H9 (cell line): ENCODE measurements at regions not wholly inside any gene's neighbourhood (a gene's known extent, or its start where the extent isn't known, plus 50 kb on each side); places are given as distances from the start of the nearest gene placed in this dataset.

Experiments
- DNase-seq: peaks from one replicate; pipeline ENCODE4 v3.0.0-alpha.2; 2017
- H2AFZ ChIP-seq: one replicate; pipeline ENCODE4 v1.6.1; 2013; ENCODE audit warnings: mild to moderate bottlenecking, low read length, control low read depth, moderate library complexity
- H2AK5ac ChIP-seq: 2 replicates; pipeline ENCODE4 v1.6.1; 2013; ENCODE audit warnings: low read length, control low read depth, mixed read lengths; ENCODE audit not compliant: insufficient read length
- H2BK120ac ChIP-seq: one replicate; pipeline ENCODE4 v1.6.1; 2013; ENCODE audit warnings: low read depth, mild to moderate bottlenecking, low read length, control low read depth, inconsistent platforms; ENCODE audit not compliant: poor library complexity, severe bottlenecking
- H2BK12ac ChIP-seq: 2 replicates; pipeline ENCODE4 v1.6.1; 2013; ENCODE audit warnings: low read length, control low read depth, mixed read lengths, low read depth; ENCODE audit not compliant: insufficient read length
- H2BK15ac ChIP-seq: 2 replicates; pipeline ENCODE4 v1.6.1; 2013; ENCODE audit warnings: low read depth, low read length, control low read depth
- H2BK20ac ChIP-seq: one replicate; pipeline ENCODE4 v1.6.1; 2013; ENCODE audit warnings: low read depth, mild to moderate bottlenecking, low read length, control low read depth, inconsistent platforms; ENCODE audit not compliant: poor library complexity, severe bottlenecking
- H2BK5ac ChIP-seq: 2 replicates; pipeline ENCODE4 v1.6.1; 2013; ENCODE audit warnings: low read length, control low read depth, mixed read lengths; ENCODE audit not compliant: insufficient read length
- H3K14ac ChIP-seq: 2 replicates; pipeline ENCODE4 v1.6.1; 2013; ENCODE audit warnings: low read length, control low read depth; ENCODE audit not compliant: insufficient read depth
- H3K18ac ChIP-seq: 2 replicates; pipeline ENCODE4 v1.6.1; 2013; ENCODE audit warnings: low read depth, mild to moderate bottlenecking, mixed read lengths, low read length, control low read depth; ENCODE audit not compliant: insufficient read length
- H3K23ac ChIP-seq: 2 replicates; pipeline ENCODE4 v1.6.1; 2013; ENCODE audit warnings: low read length, control low read depth, mixed read lengths, low read depth; ENCODE audit not compliant: insufficient read length
- H3K23me2 ChIP-seq: 2 replicates; pipeline ENCODE4 v1.6.1; 2013; ENCODE audit warnings: low read depth, mild to moderate bottlenecking, mixed read lengths, low read length, control low read depth; ENCODE audit not compliant: insufficient read length, poor library complexity, severe bottlenecking
- H3K27ac ChIP-seq: 2 replicates; pipeline ENCODE4 v1.5.1; 2013; ENCODE audit warnings: low read length, control low read depth, mixed read lengths, low read depth; ENCODE audit not compliant: insufficient read length
- H3K27me3 ChIP-seq: 2 replicates; pipeline ENCODE4 v1.6.1; 2013; ENCODE audit warnings: low read length, control low read depth, inconsistent platforms; ENCODE audit not compliant: insufficient read depth
- H3K4ac ChIP-seq: 2 replicates; pipeline ENCODE4 v1.6.1; 2013; ENCODE audit warnings: low read depth, mild to moderate bottlenecking, control low read depth, inconsistent platforms, low read length, moderate library complexity
- H3K4me1 ChIP-seq: 2 replicates; pipeline ENCODE4 v1.6.1; 2013; ENCODE audit warnings: low read length, control low read depth, inconsistent platforms; ENCODE audit not compliant: insufficient read depth
- H3K4me2 ChIP-seq: 2 replicates; pipeline ENCODE4 v1.6.1; 2013; ENCODE audit warnings: low read length, control low read depth, mixed read lengths; ENCODE audit not compliant: insufficient read length, insufficient read depth
- H3K56ac ChIP-seq: 2 replicates; pipeline ENCODE4 v1.6.1; 2013; ENCODE audit warnings: low read depth, mild to moderate bottlenecking, mixed read lengths, low read length, control low read depth; ENCODE audit not compliant: insufficient read length
- H3K79me1 ChIP-seq: 2 replicates; pipeline ENCODE4 v1.6.1; 2013; ENCODE audit warnings: low read depth, mild to moderate bottlenecking, moderate library complexity, low read length, control low read depth, inconsistent platforms; ENCODE audit not compliant: insufficient read depth, poor library complexity, severe bottlenecking
- H3K79me2 ChIP-seq: 2 replicates; pipeline ENCODE4 v1.6.1; 2013; ENCODE audit warnings: low read length, control low read depth, inconsistent platforms; ENCODE audit not compliant: insufficient read depth
- H3K9ac ChIP-seq: 2 replicates; pipeline ENCODE4 v1.6.1; 2013; ENCODE audit warnings: low read length, control low read depth, mixed read lengths; ENCODE audit not compliant: insufficient read length; ENCODE audit errors: extremely low read depth
- H3K9me3 ChIP-seq: one replicate; pipeline ENCODE4 v1.6.1; 2013; ENCODE audit warnings: low read depth, low read length, inconsistent platforms; ENCODE audit not compliant: control insufficient read depth
- H3T11ph ChIP-seq: one replicate; pipeline ENCODE4 v1.6.1; 2013; ENCODE audit warnings: mild to moderate bottlenecking, low read length, control low read depth, inconsistent platforms
- H4K20me1 ChIP-seq: one replicate; pipeline ENCODE4 v1.6.1; 2013; ENCODE audit not compliant: control insufficient read depth, insufficient read length, insufficient read depth
- H4K5ac ChIP-seq: 2 replicates; pipeline ENCODE4 v1.6.1; 2013; ENCODE audit warnings: low read depth, mild to moderate bottlenecking, mixed read lengths, low read length, control low read depth; ENCODE audit not compliant: insufficient read length
- H4K8ac ChIP-seq: replicated peaks from 2 replicates; pipeline ENCODE4 v1.6.1; 2013; ENCODE audit warnings: low read length, control low read depth, mixed read lengths, low read depth; ENCODE audit not compliant: insufficient read length
- H4K91ac ChIP-seq: 2 replicates; pipeline ENCODE4 v1.6.1; 2013; ENCODE audit warnings: low read depth, mild to moderate bottlenecking, moderate library complexity, mixed read lengths, low read length, control low read depth; ENCODE audit not compliant: insufficient read length
- H3K27ac Mint-ChIP-seq, 3 experiments: 2 replicates in 2 of 3; 3 replicates in 1 of 3; pipeline ENCODE4 v1.8.0; 2020 to 2021; ENCODE audit warnings: mixed read lengths in 3 of 3, mild to moderate bottlenecking in 1 of 3, moderate library complexity in 1 of 3
- H3K27me3 Mint-ChIP-seq: 2 replicates; pipeline ENCODE4 v1.8.0; 2021; ENCODE audit warnings: low read depth, mild to moderate bottlenecking, moderate library complexity, mixed read lengths
- H3K36me3 Mint-ChIP-seq, 3 experiments: 2 replicates in 2 of 3; 3 replicates in 1 of 3; pipeline ENCODE4 v1.8.0; 2020 to 2021; ENCODE audit warnings: low read depth in 3 of 3, mixed read lengths in 3 of 3; ENCODE audit not compliant: insufficient read depth in 1 of 3
- H3K4me1 Mint-ChIP-seq, 2 experiments: 2 replicates each; pipeline ENCODE4 v1.8.0; 2020; ENCODE audit warnings: mixed read lengths in 2 of 2
- H3K4me3 Mint-ChIP-seq, 2 experiments: 2 replicates in 1 of 2; 3 replicates in 1 of 2; pipeline ENCODE4 v1.8.0; 2020 to 2021; ENCODE audit warnings: mild to moderate bottlenecking in 2 of 2, mixed read lengths in 2 of 2, moderate library complexity in 1 of 2
- H3K9me3 Mint-ChIP-seq, 2 experiments: 2 replicates in 1 of 2; 3 replicates in 1 of 2; pipeline ENCODE4 v1.8.0; 2020; ENCODE audit warnings: mild to moderate bottlenecking in 2 of 2, mixed read lengths in 2 of 2, moderate library complexity in 1 of 2
- CTCF ChIP-seq: fragments of 200-600 bp; sonication (generic); conservative IDR thresholded peaks from 3 replicates; pipeline ENCODE4 v1.8.0; 2021; ENCODE audit warnings: antibody characterized with exemption, mild to moderate bottlenecking
- WGBS: extraction: QIAGEN DNeasy Blood & Tissue Kit; methylation state at CpG from one replicate; pipeline ENCODE4 v1.1.7; 2013; ENCODE audit warnings: missing lambda C conversion rate, low lambda C conversion rate, mixed read lengths; ENCODE audit not compliant: insufficient read length; ENCODE audit errors: extremely low coverage; 5-methylcytosine and 5-hydroxymethylcytosine counted together

GRCh38 chr5:1937590-1937989 is 54.9 kb upstream of the IRX4 start:
- Histone ChIP-seq H3K18ac (no peak overlapping the region), H3T11ph (no peak overlapping the region), H2AK5ac (no peak overlapping the region), H3K79me2 (no peaks in the 10 kb centered on the region), H4K8ac (peak overlapping the region; percentile 35), H2BK15ac (no peak overlapping the region), H3K27ac (no peak overlapping the region), H3K4ac (no peak overlapping the region), H3K27me3 (no peaks in the 10 kb centered on the region), H2BK12ac (no peak overlapping the region), H3K23me2 (no peaks in the 10 kb centered on the region), H4K20me1 (no peaks in the 10 kb centered on the region), H2AFZ (no peak overlapping the region), H3K14ac (no peak overlapping the region), H3K9ac (no peak overlapping the region), H3K4me1 (no peaks in the 10 kb centered on the region), H3K56ac (no peak overlapping the region), H4K91ac (no peak overlapping the region), H2BK20ac (no peak overlapping the region), H2BK5ac (no peak overlapping the region), H4K5ac (no peak overlapping the region), H2BK120ac (no peak overlapping the region), H3K4me2 (no peak overlapping the region), H3K9me3 (no peaks in the 10 kb centered on the region), H3K23ac (no peak overlapping the region), H3K79me1 (no peaks in the 10 kb centered on the region)
- Mint-ChIP-seq H3K27ac (peak overlapping the region in 1 of 3 experiments; percentile 4; a peak in 1 of 7 replicates), H3K4me3 (no peak overlapping the region), H3K9me3 (no peaks in the 10 kb centered on the region; a peak in 1 of 5 replicates), H3K36me3 (peaks cover 0 to 1% (median 0%) of the 10 kb centered on the region in 3 experiments; a peak in 2 of 7 replicates), H3K27me3 (peaks cover 12% of the 10 kb centered on the region), H3K4me1 (peaks cover 2 to 11% of the 10 kb centered on the region in 2 experiments; a peak in 2 of 4 replicates)
- DNase-seq: peak; percentile 20
- TF ChIP-seq CTCF: no peak
- no CpG with 5 or more reads among the region's 12 CpGs for WGBS
